RWPE2 (cell line): ENCODE measurements at regions not wholly inside any gene's neighbourhood (a gene's known extent, or its start where the extent isn't known, plus 50 kb on each side); places are given as distances from the start of the nearest gene placed in this dataset.

Experiments
- ATAC-seq: fragments of 200-7000 bp; cut with Tn5 transposase; 3 replicates; pipeline ENCODE4 v1.9.1; 2021; ENCODE audit warnings: low read depth
- DNase-seq: peaks from one replicate; pipeline ENCODE4 v3.0.0-alpha.2; 2020; ENCODE audit warnings: low spot score
- H3K27ac ChIP-seq: fragments of 450-650 bp; 2 replicates; pipeline ENCODE4 v1.5.1; 2017; ENCODE audit warnings: mild to moderate bottlenecking; ENCODE audit not compliant: poor library complexity, severe bottlenecking
- H3K27me3 ChIP-seq: fragments of 250-450 bp; sonication (Bioruptor Pico); 2 replicates; pipeline ENCODE4 v1.5.1; 2021; ENCODE audit warnings: mild to moderate bottlenecking, moderate library complexity; ENCODE audit not compliant: insufficient read depth, poor library complexity, severe bottlenecking
- H3K36me3 ChIP-seq: fragments of 250-450 bp; sonication (Bioruptor Pico); 2 replicates; pipeline ENCODE4 v1.5.1; 2020; ENCODE audit warnings: low read depth, mild to moderate bottlenecking, moderate library complexity
- H3K4me1 ChIP-seq: fragments of 250-450 bp; sonication (Bioruptor Pico); 2 replicates; pipeline ENCODE4 v1.5.1; 2021; ENCODE audit warnings: mild to moderate bottlenecking, moderate library complexity; ENCODE audit not compliant: insufficient read depth, poor library complexity, severe bottlenecking
- H3K4me3 ChIP-seq: fragments of 250-450 bp; sonication (Bioruptor Pico); 2 replicates; pipeline ENCODE4 v1.5.1; 2021; ENCODE audit warnings: mild to moderate bottlenecking, moderate library complexity; ENCODE audit not compliant: severe bottlenecking
- H3K9me3 ChIP-seq: fragments of 250-450 bp; sonication (Bioruptor Pico); 2 replicates; pipeline ENCODE4 v1.5.1; 2021; ENCODE audit warnings: mild to moderate bottlenecking, moderate library complexity; ENCODE audit not compliant: severe bottlenecking
- CTCF ChIP-seq: fragments of 450-650 bp; IDR thresholded peaks from one replicate; pipeline ENCODE4 v1.5.1; 2017; ENCODE audit warnings: mild to moderate bottlenecking, moderate library complexity; ENCODE audit not compliant: poor library complexity, severe bottlenecking

DNA sequence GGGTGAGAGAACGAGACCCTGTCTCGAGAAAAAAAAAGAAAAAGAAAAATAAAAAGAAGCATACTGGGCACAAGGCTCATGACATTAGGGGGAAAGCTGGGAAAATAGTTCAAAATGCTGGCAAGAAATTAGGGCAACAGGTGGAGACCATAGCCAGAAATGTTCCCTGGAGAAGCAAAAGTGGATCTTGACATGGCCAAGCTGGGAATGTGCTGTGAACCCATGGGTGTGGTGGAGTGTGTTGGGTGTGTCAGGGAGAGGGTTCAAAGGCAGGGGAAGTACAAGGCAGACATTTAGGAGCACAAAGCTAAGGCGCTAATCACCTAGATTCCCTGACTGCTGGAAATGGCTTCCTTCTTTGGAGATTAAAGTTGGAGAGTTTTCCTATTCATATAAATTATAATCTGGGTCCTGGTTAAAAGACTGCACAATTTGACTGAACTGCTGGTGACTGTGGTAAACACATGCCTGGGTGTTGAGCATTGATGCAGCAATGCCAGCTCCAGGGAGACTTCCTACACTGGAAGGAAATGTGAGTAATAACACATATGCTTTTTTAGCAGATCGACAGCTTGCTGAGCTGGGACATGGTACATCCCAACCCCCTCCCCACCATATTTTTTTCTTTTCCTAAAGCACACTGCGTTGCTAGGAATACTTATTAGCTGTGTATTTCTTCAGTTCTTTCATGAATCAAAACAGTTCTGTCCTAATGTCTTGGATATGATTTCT, 70.1 kb upstream of the ARHGAP21 start:
- DNase-seq (no peak), ATAC-seq (no peak)
- no peak overlapping the region for H3K4me3 ChIP-seq
- H3K9me3 ChIP-seq, result no peaks in the 10 kb centered on the region
- H3K27me3 ChIP-seq, result no peaks in the 10 kb centered on the region
- TF ChIP-seq CTCF, result no peak
- H3K36me3 ChIP-seq, result no peaks in the 10 kb centered on the region
- no peaks in the 10 kb centered on the region for H3K4me1 ChIP-seq
- no peak overlapping the region for H3K27ac ChIP-seq

- Histone ChIP-seq H3K36me3 (no peaks in the 10 kb centered on the region), H3K9me3 (no peaks in the 10 kb centered on the region), H3K27me3 (no peaks in the 10 kb centered on the region), H3K4me3 (no peak overlapping the region), H3K27ac (no peak overlapping the region), H3K4me1 (no peaks in the 10 kb centered on the region)
- ATAC-seq, result no peak
- no peak for TF ChIP-seq CTCF
- DNase-seq, result no peak
These were observed 69.0 kb upstream of the ARHGAP21 start for GRCh38 chr10:24792638-24793037.

DNA sequence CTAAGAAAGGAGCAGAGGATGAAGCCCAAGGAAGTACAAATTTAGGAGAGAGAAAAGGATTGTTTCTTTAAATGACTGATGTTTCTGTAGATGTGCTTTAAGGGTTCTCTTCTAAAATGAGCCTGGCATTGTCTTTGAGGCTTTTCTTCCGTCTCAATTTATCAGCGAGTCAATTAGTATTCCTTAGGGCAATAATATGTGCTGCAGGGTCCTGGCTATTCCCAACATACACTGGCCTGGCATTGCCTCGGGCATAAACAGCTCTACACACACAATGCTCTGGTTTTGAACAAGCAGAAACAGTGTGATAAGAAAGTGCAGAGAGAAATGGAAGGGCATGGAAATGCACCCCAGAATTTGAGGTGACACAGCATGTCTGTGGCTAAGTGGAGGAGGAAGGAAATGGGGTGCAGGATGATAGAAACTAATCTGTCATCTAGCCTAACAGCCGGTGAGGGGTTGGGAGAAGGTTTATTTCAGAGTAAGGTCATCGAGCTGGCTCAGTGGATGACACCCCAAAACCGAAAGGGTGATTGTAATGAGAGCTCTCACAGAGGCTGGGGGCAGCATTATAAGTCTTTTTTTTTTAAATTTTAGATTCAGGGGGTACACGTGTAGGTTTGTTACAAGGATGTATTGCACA, 67.5 kb upstream of the ARHGAP21 start:
- Histone ChIP-seq H3K36me3 (no peaks in the 10 kb centered on the region), H3K9me3 (no peaks in the 10 kb centered on the region), H3K4me3 (no peak overlapping the region), H3K4me1 (no peaks in the 10 kb centered on the region), H3K27me3 (no peaks in the 10 kb centered on the region), H3K27ac (no peak overlapping the region)
- TF ChIP-seq CTCF, result no peak
- DNase-seq (no peak), ATAC-seq (no peak)

- no peak for ATAC-seq
These were observed 66.9 kb upstream of the ARHGAP21 start for GRCh38 chr10:24790599-24790998.

More at GRCh38 chr10:24790599-24790998, 66.9 kb upstream of the ARHGAP21 start:
- Histone ChIP-seq H3K9me3 (no peaks in the 10 kb centered on the region), H3K36me3 (no peaks in the 10 kb centered on the region), H3K4me1 (no peaks in the 10 kb centered on the region), H3K4me3 (no peak overlapping the region), H3K27ac (no peak overlapping the region), H3K27me3 (no peaks in the 10 kb centered on the region)
- no peak for DNase-seq
- TF ChIP-seq CTCF, result no peak
